HG03520 (cell line): ENCODE measurements at regions not wholly inside any gene's neighbourhood (a gene's known extent, or its start where the extent isn't known, plus 50 kb on each side); places are given as distances from the start of the nearest gene placed in this dataset.

Experiments used
- ATAC-seq: cut with Tn5 transposase; IDR thresholded peaks from one replicate; pipeline ENCODE4 v1.9.1; 2021; ENCODE audit warnings: mild to moderate bottlenecking, moderate library complexity; ENCODE audit not compliant: unreplicated experiment

DNA sequence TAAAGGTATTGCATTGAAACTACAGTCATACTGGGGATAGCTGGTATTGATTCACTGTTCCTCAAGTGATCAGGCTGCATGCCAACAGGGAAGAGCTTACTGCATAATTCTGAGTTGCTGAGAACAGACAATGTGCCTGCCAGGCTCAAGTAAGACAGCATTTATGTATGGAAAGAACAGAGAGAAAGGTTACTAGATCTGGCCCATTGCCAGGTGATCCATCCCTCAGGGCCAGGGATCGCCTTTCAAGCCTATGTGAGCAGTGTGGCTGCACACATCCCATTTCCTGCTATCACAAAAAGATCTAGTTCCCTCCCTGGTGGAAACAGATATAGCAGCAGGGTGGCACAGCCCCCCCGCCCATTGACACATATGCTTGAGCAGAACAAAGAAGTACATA, 254.0 kb downstream of the TMA16 start:
- ATAC-seq = no peak

DNA sequence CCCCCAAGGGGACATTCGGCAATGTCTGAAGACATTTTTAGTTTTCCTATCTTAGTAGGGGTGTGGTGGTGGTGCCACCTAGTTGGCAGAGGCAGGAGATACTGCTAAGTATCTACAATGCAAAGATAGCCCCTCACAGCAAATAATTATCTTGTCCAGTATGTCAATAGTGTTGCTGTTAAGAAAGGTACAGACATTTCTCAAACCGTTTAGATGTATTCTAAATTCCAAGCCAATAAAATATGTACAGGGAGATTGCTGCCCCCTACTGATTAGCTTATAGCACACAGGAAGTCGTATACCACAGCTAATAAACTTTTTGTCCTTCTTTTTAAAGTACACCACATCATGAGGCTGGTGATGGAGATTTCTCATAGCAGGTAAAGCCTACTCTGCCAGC, 260.5 kb downstream of the TMA16 start:
- peak; percentile 45 for ATAC-seq

DNA sequence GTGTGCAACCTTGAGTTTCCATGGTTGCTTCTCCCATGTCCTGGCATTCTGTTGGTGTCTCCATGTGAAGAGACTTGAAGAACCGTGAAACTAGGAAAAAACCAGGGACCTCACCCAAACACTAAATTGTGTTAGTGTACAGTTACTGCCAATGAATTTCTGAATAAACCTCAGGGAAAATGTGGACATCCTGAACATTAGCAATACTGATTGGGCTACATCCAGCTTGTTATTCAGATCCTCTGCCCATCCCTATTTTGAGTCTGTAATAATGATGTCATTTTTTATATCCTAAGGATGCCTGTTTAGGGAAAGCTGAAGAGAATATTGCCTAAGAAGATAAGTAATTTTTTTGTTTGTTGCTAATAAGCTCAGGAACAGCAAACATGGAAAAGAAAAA, 262.7 kb downstream of the TMA16 start:
- no peak for ATAC-seq

DNA sequence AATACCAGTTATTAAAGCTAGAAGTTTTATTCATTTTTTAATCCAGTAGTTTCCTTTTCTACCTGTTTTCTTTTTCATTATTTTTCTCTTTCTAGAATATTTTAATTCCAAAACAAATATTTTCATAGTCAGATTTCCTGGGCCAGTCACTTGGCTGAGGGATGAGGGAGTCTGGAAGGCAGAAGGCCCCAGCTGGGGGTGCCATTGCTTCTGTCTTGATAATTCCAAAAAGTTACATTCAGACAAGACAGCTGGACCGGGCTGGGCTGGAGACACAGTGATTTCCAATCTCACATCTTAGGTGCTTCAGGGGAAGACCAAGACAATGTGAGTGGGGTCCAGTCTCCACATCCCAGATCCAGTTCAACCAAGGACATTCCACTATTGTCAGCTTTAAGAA, 263.5 kb downstream of the TMA16 start:
- ATAC-seq = no peak

DNA sequence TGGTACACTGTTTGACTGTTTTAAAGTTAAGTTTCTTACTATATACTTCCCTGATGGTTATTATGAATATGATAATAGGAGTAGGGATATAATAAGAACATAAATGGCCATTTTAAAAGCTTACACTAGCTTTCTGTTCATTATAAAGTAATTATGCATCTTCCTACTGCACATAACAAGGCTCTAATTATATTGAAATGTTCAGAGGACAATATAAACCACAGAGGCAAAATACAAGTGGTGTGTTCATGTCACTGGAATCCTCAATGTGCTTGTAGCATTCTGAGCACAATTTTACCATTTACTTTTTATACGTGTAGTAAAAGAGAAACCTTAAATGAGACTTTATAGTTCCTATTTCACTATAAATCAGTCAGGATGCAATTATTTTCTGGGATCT, 268.3 kb downstream of the TMA16 start:
- ATAC-seq = no peak

DNA sequence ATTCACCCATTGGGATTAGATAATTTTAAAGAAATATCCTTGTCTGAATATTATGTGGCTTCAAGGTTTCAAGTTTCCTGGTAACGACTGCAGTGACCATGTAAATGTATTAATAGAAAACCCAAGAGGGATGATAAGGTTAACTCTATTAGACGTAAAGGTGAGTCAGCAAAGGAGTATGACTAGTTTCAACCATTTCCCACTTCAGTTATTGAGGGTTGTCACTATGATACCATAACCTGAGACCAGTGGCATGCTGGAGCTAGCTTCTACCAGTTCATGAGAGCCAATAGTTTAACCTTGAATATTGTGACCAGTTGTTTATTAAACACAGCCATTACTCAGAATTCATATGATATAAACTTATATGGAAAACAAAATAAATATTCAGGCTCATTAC, 270.1 kb downstream of the TMA16 start:
- ATAC-seq = no peak

DNA sequence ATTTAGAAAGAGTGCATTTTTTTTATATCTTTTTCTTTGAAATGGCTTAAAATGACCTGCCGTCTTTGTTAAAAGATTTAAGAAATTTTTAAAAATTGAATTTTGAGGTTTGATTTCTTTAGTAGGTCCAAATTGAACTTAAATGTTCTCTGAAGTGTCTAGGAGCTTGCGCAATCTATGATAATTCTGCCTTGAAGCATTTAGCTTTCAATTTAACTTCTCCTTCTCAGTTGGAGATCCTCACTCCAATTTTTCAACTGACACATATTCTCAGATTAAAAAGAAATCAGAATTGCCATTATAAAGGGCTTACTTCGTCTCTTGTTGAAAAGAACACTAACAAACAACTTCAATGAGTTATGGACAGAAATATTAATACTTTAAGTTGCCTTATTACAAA, 273.5 kb downstream of the TMA16 start:
- ATAC-seq = no peak

DNA sequence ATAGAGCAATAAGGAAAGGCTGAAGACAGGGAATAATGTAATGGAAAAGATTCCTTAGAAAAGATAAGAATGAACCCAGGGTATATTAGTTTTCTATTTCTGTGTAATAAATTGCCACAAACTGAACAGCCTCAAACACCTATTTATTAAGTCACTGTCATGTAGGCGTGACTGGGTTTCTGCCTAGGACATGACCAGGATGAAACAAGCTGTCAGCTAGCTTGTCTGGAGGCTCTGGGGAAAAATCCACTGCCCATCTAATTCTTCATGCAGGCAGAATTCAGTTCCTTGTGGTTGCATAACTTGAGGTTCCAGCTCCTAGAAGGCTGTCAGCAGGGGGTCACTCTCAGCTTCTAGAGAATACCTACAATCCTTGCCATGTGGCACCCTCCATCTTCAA, 277.7 kb downstream of the TMA16 start:
- ATAC-seq = no peak

DNA sequence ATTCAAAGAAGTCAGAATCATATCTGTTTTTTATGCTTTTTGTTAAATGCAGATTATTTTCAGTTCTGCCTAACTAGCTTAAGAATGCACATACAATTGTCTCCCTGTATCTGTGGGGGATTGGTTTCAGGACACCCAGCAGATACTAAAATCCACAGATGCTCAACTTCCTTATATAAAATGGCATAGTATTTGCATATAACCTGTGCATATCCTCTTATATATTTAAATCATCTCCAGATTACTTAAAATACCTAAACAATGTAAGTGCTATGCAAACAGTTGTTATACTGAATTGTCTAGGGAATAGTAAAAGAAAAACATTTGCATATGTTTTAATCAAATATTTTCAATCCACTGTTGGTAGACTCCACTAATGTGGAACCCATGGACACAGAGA, 279.4 kb downstream of the TMA16 start:
- no peak for ATAC-seq

DNA sequence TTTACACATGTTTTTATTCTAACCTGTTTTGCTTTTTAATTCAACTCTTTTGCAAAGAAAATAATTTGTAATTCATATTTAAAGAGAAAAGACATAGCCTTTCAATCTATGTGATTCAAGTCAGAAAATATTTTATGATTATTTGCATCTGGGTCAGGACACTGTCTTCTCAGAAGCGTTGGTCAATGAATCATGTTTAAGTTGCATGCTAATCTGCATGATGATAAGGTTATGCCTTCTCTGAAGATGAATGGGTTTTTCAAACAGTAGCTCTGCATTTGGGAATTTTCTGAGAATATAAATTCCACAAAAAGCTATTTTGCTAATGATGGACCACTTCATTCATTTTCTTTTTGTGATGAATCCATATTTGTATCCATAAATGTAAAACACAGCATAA, 282.5 kb downstream of the TMA16 start:
- no peak for ATAC-seq

DNA sequence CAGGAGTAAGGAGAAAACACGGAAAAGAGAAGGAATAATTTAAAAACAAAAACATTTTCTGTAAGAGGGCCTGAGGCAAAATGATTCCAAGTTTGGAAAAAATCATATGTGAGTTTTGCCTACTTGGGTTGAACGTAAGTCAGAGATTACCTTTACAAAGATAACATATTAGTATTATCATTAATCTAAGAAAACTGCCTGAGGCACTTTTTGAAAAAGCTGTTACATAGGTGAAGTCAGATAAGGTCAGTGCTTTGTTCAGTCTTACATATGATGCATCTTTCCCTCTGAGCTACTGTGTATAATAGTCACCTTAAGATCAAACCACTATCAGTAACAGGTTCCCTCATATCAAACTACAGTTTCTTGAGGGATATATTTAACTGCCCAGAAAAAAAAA, 287.2 kb downstream of the TMA16 start:
- no peak for ATAC-seq

DNA sequence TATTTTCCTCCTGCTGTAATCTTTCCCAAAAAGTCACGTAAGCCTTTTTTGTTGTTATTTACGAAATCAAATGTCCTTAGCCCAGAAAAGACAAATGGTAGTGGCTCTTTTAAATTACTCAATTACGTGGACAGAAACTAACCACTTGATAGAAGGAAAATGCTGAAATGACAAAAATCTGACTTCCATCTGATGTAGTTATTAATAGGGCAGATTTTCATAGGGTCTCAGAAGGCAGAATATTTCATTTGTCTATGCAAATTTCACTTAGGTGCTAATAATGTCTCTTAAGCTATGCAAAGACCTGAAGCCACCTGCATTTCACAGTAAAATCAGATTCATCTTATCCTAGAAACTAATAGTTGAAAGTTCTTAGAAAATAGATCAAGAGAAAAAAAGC, 295.7 kb downstream of the TMA16 start:
- ATAC-seq = no peak

DNA sequence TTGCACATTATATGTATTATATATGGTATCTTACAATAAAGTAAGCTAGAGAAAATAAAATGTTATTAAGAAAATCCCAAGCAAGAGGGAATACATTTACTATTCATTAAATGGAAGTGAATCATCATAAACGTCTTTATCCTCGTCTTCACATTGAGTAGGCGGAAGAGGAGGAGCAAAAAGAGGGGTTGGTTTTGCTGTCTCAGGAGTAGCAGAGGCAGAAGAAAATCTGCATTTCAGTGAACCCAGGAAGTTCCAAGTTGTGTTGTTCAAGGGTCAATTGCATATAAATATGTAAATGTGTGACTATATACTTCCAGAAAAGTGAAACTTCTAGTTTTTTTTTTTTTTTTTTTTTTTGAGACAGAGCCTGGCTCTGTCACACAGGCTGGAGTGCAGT, 301.4 kb downstream of the TMA16 start:
- no peak for ATAC-seq

DNA sequence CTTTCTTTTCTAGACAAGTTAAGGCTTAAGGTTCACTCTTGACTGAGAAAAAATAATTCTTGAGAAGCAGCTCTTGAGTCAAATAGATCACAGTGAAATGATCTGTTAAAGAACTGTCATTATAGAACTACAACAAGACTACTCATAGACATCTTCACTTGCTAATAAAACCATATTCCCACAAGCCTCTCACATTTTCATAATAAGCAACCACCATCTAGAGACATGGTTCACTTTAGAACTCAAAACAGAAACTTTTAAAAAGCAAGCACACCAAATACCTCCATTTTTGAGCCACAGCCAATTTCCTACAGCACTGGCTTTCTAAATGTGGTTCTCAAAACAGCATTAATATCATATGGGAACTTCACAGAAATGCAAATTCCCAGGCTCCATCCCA, 309.5 kb downstream of the TMA16 start:
- no peak for ATAC-seq

DNA sequence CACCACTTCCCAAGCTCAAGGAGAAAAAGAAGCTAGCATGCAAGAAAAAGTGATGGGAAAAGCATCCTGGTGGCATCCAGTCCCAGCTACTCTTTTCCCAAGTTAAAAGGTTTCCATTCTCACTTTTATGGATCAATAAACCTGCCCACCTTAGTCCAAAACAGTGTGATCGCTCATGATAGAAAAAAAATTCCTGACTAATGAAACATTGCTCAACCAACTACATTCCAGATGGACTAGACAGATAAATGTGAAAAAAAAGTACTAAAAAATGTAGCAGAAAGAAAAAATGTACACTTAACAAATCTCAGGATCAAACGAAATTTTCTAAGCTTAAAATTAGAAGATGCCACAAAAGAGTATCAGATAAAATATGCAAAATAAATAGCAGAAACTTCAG, 312.2 kb downstream of the TMA16 start:
- ATAC-seq = no peak

DNA sequence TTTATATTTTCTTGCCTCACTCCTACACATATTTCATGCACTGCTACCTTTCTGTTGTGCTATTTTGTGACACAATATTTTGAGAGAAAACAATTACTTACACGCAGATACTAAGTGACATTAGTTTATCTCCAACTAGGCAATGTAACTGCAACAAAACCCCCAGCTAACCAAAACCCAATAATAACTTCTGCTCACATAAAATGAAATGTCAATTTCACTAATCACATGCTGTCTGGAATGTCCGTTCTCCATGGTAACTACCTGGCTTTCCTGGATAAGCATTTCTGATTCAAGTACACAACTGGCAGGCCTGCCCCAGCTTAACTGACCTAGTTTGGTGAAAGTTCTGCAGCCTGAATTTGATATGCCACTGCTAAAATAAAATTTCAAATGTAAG, 313.5 kb downstream of the TMA16 start:
- ATAC-seq = no peak

DNA sequence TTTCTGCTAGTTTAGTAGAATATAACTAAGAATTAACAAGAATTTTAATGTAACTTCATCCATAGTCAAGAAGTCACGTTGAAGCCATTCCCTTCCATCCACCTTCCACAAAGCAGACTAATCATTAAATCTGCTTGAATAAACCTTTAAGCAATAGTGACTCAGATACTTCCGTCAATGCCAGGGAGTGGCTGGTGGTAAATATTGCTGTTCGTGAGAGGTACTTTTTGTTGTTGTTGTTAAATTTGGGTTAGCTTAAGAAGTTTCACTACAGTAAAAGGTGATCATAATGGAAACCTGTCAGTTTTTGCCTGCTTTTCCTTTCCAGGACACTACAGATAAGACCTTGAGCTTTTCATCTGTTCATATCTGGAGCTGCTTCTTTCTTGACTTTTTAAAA, 316.3 kb downstream of the TMA16 start:
- ATAC-seq = peak; percentile 82

DNA sequence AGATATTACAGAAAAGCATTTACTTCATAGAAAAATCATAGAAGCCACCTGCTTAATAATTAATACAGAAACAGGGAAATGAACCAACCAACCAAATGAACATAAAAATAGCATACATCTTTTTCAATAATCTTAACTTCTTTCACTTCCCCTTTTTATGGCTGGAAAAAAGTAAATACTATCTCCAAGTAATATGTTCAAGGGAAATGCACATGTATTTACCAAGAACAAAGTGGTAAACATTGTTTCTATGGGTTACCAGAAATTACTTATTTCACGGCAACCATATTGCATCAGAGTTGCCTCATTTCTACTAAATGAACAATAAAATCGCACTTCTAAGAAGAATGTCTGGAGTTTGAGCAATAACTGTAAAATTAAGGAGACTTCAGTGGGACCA, 321.3 kb downstream of the TMA16 start:
- peak; percentile 65 for ATAC-seq

DNA sequence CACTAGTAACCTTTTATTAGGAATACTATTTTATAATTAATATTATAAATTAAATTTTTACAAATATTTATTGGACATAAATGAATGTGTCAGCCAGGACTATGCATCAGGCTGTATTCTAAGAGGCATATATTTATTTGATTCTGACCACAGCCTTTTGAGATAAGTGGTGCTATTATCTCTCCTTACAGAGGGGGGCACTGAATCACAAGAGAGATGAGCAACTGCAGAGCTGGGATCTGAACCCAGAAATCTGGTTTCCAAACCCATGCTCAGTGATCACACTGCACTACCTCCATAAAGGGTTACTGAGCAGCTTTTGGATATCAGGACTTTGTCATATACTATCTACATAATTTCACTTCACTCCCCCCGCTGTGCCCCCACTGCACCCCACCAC, 322.0 kb downstream of the TMA16 start:
- no peak for ATAC-seq

DNA sequence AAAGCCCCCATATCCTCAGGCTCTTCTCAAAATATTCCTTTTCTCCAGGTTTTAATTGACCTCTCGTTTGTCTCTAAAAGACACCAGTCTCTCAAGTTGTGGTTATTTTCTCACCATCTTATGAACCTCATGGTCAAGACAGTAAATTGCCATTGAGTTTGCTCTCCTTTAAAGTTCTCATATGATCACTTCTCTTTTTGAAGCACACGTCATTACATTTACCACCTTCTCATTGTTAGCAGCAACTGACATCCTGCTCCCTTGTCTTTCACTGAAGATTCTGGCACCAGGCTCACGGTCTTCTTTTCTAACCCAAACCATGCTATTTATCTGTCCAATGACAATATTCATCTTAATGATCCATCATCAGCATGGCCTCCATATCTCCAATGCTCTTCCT, 324.2 kb downstream of the TMA16 start:
- ATAC-seq = peak; percentile 43

DNA sequence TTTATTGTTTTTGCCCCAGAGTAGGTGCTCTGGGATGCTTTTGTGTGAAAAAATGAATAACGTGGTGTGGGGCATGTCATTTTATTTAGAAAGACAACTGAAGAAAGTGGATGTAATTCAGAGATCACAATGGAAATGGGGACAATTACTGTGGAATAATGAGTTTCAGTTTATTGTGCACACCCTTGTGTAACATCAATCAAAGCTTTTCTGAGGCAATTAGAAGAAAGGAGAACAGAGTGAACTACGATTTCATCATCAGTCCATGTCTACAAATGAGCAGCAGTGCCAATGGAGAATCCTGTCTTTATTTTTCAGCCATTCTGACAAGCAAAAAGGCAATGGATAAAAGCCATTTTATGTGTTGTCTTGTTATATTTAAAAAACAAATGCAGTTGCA, 339.2 kb downstream of the TMA16 start:
- no peak for ATAC-seq

DNA sequence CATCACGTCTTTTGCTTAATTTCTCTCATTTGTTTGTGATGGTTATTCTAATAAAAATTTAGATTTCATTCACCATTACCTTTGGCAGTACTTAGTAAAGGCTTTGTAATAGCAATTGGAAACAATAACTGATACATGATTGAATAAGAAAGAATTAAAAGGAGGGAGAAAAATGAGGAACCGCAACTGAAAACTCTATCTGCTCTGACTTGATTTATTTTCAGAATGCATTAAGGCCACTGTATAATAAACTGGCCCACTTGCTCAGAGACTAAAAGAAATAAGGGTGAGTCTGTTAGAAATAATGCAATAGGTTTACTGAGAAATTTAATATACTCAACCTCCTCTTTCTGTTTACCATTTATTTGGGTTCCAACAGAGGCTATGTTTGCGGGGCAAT, 351.5 kb downstream of the TMA16 start:
- no peak for ATAC-seq

DNA sequence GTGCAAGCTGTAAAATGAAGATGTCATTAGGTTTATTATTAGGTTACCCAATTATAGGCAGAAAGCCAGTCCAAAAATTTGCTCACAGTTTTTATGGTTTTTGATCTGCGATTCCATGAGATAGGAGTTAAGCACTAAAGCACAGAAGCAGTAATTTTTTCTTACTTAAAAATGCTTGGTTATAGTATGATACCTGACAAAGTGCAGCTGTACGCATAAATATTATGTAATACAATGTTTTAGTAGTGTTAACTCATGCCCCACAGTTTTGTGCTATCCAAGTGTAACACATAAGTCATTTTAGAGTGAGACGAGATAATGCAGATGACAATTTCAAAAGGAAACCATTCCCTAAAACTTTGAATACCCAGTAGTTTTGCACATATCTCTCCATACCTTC, 357.8 kb downstream of the TMA16 start:
- no peak for ATAC-seq

DNA sequence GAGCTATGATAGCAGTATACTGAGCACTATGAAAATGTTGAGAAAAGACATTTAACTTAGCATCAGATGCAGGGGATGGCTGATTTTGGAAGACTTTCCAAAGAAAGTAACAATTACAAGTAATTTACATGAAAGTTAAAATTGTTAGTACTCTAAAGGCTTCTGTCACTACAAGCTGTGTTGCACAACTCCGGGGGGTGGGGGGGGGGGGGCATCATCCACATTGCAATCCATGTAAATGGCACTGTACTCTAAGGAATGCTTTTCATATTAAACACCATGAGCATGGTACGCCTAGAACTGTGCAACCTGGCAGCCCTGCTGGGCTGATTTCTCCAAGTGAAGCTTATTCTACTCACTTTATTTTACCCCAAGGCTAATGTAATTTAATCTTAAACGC, 363.4 kb downstream of the TMA16 start:
- ATAC-seq = no peak
